HUES48 (cell line): ENCODE measurements at regions not wholly inside any gene's neighbourhood (a gene's known extent, or its start where the extent isn't known, plus 50 kb on each side); places are given as distances from the start of the nearest gene placed in this dataset.

Experiments
- H3K27ac ChIP-seq: one replicate; pipeline ENCODE4 v1.7.0; 2013; ENCODE audit warnings: low read depth, low read length, inconsistent platforms
- H3K27me3 ChIP-seq: 2 replicates; pipeline ENCODE4 v1.6.1; 2013; ENCODE audit warnings: mild to moderate bottlenecking, low read length; ENCODE audit not compliant: control insufficient read depth, insufficient read depth
- H3K36me3 ChIP-seq: 2 replicates; pipeline ENCODE4 v1.6.1; 2013; ENCODE audit warnings: low read length; ENCODE audit not compliant: control insufficient read depth, insufficient read depth
- H3K4me1 ChIP-seq: 2 replicates; pipeline ENCODE4 v1.6.1; 2013; ENCODE audit warnings: mild to moderate bottlenecking, low read length; ENCODE audit not compliant: control insufficient read depth, insufficient read depth
- H3K4me3 ChIP-seq: 2 replicates; pipeline ENCODE4 v1.5.1; 2013; ENCODE audit warnings: mild to moderate bottlenecking, low read depth, low read length
- H3K9ac ChIP-seq: 2 replicates; pipeline ENCODE4 v1.6.1; 2013; ENCODE audit warnings: mild to moderate bottlenecking, low read depth, low read length, moderate library complexity
- H3K9me3 ChIP-seq: 2 replicates; pipeline ENCODE4 v1.6.1; 2013; ENCODE audit warnings: low read length; ENCODE audit not compliant: control insufficient read depth, insufficient read depth

DNA sequence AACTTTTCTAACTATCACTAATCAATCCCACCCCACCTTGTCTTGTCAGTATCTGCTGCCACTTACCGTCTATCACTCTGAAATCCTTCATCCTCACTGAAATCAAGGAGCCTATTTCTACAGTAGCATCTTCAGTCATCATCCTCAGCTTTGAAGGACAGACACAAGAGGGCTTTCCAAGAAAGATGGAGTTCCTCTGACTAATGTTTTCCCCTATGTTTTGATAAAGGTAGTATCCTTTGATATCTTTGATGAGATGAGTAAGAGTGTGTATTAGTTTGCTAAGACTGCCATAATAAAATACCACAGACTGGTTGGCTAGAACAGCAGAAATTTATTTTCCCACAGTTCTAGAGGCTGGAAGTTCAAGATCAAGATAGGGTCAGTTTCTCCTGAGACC, 101.8 kb upstream of the VAV3 start:
- H3K27ac ChIP-seq = no peak overlapping the region
- no peaks in the 10 kb centered on the region for H3K36me3 ChIP-seq
- H3K9ac ChIP-seq = no peak overlapping the region
- H3K4me1 ChIP-seq = no peaks in the 10 kb centered on the region
- no peaks in the 10 kb centered on the region for H3K27me3 ChIP-seq
- H3K4me3 ChIP-seq = no peak overlapping the region
- H3K9me3 ChIP-seq = no peaks in the 10 kb centered on the region; the same call in 1 of the 2 replicates

DNA sequence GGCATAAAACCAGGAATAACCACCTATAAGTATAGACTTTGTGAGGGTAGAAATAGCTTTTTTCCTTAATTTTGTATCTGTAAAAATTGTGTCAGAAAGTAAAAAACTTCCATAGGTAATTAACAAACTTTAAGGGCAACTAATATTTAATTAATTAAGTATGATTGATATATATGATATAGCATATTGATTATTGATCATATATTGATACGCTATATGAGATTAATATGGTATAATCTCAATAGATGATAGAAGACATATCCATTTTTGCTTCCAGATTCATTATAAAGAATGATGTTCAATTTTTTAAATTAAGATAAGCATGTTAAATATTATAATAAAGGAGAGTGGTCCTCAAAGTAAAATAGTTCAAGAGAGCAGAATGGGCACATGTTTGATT, 99.3 kb upstream of the VAV3 start:
- no peaks in the 10 kb centered on the region for H3K27me3 ChIP-seq
- no peak overlapping the region for H3K4me3 ChIP-seq
- H3K9ac ChIP-seq = no peak overlapping the region
- H3K9me3 ChIP-seq = no peaks in the 10 kb centered on the region; the same call in 1 of the 2 replicates
- no peaks in the 10 kb centered on the region for H3K36me3 ChIP-seq
- H3K4me1 ChIP-seq = no peaks in the 10 kb centered on the region
- H3K27ac ChIP-seq = no peak overlapping the region

GRCh38 chr1:108063703-108064102, 98.7 kb upstream of the VAV3 start:
- Histone ChIP-seq H3K9ac (no peak overlapping the region), H3K36me3 (no peaks in the 10 kb centered on the region), H3K27ac (no peak overlapping the region), H3K9me3 (no peaks in the 10 kb centered on the region; the same call in 1 of the 2 replicates), H3K27me3 (no peaks in the 10 kb centered on the region), H3K4me1 (no peaks in the 10 kb centered on the region), H3K4me3 (no peak overlapping the region)

GRCh38 chr1:108059945-108060344, 95.0 kb upstream of the VAV3 start:
- no peak overlapping the region for H3K4me3 ChIP-seq
- H3K36me3 ChIP-seq = no peaks in the 10 kb centered on the region
- no peak overlapping the region for H3K27ac ChIP-seq
- peaks cover 13% of the 10 kb centered on the region for H3K4me1 ChIP-seq
- no peaks in the 10 kb centered on the region for H3K27me3 ChIP-seq
- H3K9me3 ChIP-seq = no peaks in the 10 kb centered on the region; the same call in 1 of the 2 replicates
- H3K9ac ChIP-seq = no peak overlapping the region

- Histone ChIP-seq H3K9ac (no peak overlapping the region), H3K4me1 (peaks cover 26% of the 10 kb centered on the region), H3K9me3 (no peaks in the 10 kb centered on the region; the same call in 1 of the 2 replicates), H3K36me3 (no peaks in the 10 kb centered on the region), H3K4me3 (no peak overlapping the region), H3K27ac (peak overlapping the region; percentile 65), H3K27me3 (no peaks in the 10 kb centered on the region)
Measured at GRCh38 chr1:108057541-108057940, 92.6 kb upstream of the VAV3 start.

- Histone ChIP-seq H3K4me1 (peaks cover 36% of the 10 kb centered on the region), H3K4me3 (no peak overlapping the region), H3K27ac (no peak overlapping the region), H3K9ac (no peak overlapping the region), H3K27me3 (no peaks in the 10 kb centered on the region), H3K36me3 (no peaks in the 10 kb centered on the region), H3K9me3 (no peaks in the 10 kb centered on the region)
Measured at GRCh38 chr1:108056436-108056990, 91.5 kb upstream of the VAV3 start.

DNA sequence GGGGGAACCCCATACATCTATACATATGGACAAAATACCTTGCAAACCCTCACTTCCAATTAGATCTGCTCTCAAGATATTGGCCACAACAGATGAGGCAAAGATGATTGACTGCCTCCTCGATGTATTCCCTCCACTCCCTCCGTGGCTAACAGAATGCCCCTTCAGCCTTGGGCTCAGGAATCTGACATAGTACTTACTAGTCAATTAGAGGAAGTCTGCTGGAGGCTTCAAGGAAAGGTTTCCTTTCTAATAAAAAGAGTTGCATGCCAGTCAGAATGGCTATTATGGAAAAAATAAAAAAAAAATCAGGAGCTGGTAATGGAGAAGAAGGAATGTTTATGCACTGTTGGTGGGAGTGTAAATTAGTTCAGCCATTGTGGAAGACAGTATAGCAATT, 90.4 kb upstream of the VAV3 start:
- no peaks in the 10 kb centered on the region for H3K27me3 ChIP-seq
- H3K27ac ChIP-seq = no peak overlapping the region
- H3K4me3 ChIP-seq = no peak overlapping the region
- H3K9ac ChIP-seq = no peak overlapping the region
- peaks cover 48% of the 10 kb centered on the region for H3K4me1 ChIP-seq
- no peaks in the 10 kb centered on the region for H3K9me3 ChIP-seq
- no peaks in the 10 kb centered on the region for H3K36me3 ChIP-seq

GRCh38 chr1:108054396-108054795, 89.4 kb upstream of the VAV3 start:
- Histone ChIP-seq H3K4me3 (no peak overlapping the region), H3K27ac (peak overlapping the region; percentile 75), H3K27me3 (no peaks in the 10 kb centered on the region), H3K36me3 (no peaks in the 10 kb centered on the region), H3K9me3 (no peaks in the 10 kb centered on the region), H3K9ac (no peak overlapping the region), H3K4me1 (peaks cover 49% of the 10 kb centered on the region)

DNA sequence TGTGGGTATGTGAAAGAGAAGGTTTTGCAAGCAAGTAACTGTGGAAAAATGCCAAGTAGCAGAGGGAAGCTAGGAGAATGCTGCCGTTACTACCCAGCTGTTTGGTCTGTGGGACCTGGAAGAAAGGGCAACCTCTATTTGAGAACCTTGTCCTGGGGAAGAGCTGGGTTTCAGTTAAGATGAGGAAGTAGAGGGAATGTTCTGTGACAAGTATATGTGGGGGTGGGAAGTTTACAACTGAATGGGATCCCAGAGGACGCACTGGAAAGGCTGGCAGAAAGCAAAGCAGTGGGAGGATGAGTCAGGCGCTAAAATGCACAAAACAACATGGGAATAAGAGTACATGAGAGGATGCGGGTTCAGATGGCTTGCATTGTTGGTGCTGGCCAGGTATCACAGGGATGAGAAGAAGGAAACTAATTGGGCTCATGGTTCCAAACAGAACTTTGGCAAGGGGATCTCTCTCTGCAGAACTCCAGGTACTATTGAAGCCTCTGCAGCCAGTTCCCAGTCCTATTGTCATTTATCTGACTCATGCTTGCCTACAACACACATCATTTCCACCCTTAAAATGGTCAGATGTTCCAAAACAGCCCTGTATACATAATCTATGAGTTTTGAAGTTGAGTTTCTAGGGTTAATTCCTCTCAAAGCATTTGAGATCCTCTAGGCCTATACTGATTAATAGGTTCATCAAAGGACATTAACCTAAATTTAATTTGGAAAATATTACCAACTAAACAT, 88.5 kb upstream of the VAV3 start:
- no peaks in the 10 kb centered on the region for H3K9me3 ChIP-seq
- no peak overlapping the region for H3K4me3 ChIP-seq
- H3K4me1 ChIP-seq = peaks cover 49% of the 10 kb centered on the region
- H3K9ac ChIP-seq = no peak overlapping the region
- H3K27me3 ChIP-seq = no peaks in the 10 kb centered on the region
- peak overlapping the region; percentile 75 for H3K27ac ChIP-seq
- H3K36me3 ChIP-seq = no peaks in the 10 kb centered on the region

- H3K27ac ChIP-seq = peak overlapping the region; percentile 36
- peaks cover 36% of the 10 kb centered on the region for H3K4me1 ChIP-seq
- H3K36me3 ChIP-seq = no peaks in the 10 kb centered on the region
- no peak overlapping the region for H3K4me3 ChIP-seq
- no peak overlapping the region for H3K9ac ChIP-seq
- no peaks in the 10 kb centered on the region for H3K9me3 ChIP-seq
- H3K27me3 ChIP-seq = no peaks in the 10 kb centered on the region
Measured at GRCh38 chr1:108051631-108052377, 86.8 kb upstream of the VAV3 start.
